Loucy (cell line): ENCODE measurements at regions not wholly inside any gene's neighbourhood (a gene's known extent, or its start where the extent isn't known, plus 50 kb on each side); places are given as distances from the start of the nearest gene placed in this dataset.

Experiments used
- H2AFZ ChIP-seq: fragments of 200-600 bp; sonication (generic); 2 replicates; pipeline ENCODE4 v1.6.0; 2016; ENCODE audit warnings: antibody characterized with exemption, mild to moderate bottlenecking, low read length, moderate library complexity
- H3F3A ChIP-seq: fragments of 200-600 bp; 2 replicates; pipeline ENCODE4 v1.6.0; 2016; ENCODE audit warnings: antibody characterized with exemption, low read depth, mild to moderate bottlenecking
- H3K27me3 ChIP-seq: fragments of 200-600 bp; sonication (generic); 2 replicates; pipeline ENCODE4 v1.6.1; 2014; ENCODE audit warnings: low read length, mild to moderate bottlenecking; ENCODE audit not compliant: insufficient read depth, poor library complexity, severe bottlenecking
- H3K36me3 ChIP-seq: fragments of 200-600 bp; sonication (generic); 2 replicates; pipeline ENCODE4 v1.6.1; 2016; ENCODE audit warnings: low read length; ENCODE audit not compliant: insufficient read depth
- H3K4me1 ChIP-seq: fragments of 200-600 bp; sonication (generic); 2 replicates; pipeline ENCODE4 v1.5.1; 2014; ENCODE audit warnings: low read length, mild to moderate bottlenecking; ENCODE audit not compliant: insufficient read depth, poor library complexity, severe bottlenecking
- H3K4me2 ChIP-seq: fragments of 200-600 bp; sonication (generic); 2 replicates; pipeline ENCODE4 v1.6.0; 2014; ENCODE audit warnings: antibody characterized with exemption, low read length, low read depth, mild to moderate bottlenecking; ENCODE audit not compliant: poor library complexity, severe bottlenecking
- H3K4me3 ChIP-seq: fragments of 200-600 bp; sonication (generic); 2 replicates; pipeline ENCODE4 v1.5.1; 2014; ENCODE audit warnings: low read length, mild to moderate bottlenecking, mixed read lengths; ENCODE audit not compliant: poor library complexity, severe bottlenecking
- H3K79me2 ChIP-seq: fragments of 200-600 bp; sonication (generic); 2 replicates; pipeline ENCODE4 v1.6.1; 2014; ENCODE audit warnings: low read length; ENCODE audit not compliant: insufficient read depth
- H3K9ac ChIP-seq: fragments of 200-600 bp; sonication (generic); 2 replicates; pipeline ENCODE4 v1.6.0; 2014; ENCODE audit warnings: mild to moderate bottlenecking, low read depth, low read length, moderate library complexity; ENCODE audit not compliant: poor library complexity, severe bottlenecking
- H3K9me2 ChIP-seq: fragments of 200-600 bp; sonication (generic); replicated peaks from 2 replicates; pipeline ENCODE4 v1.6.1; 2016; ENCODE audit warnings: low read depth, low read length, mixed read lengths
- H3K9me3 ChIP-seq: fragments of 200-600 bp; sonication (generic); 2 replicates; pipeline ENCODE4 v1.6.1; 2014; ENCODE audit warnings: mild to moderate bottlenecking, antibody characterized with exemption, low read length, low read depth; ENCODE audit not compliant: insufficient read depth
- H4K20me1 ChIP-seq: fragments of 200-600 bp; sonication (generic); 2 replicates; pipeline ENCODE4 v1.6.0; 2014; ENCODE audit warnings: antibody characterized with exemption, low read length, mild to moderate bottlenecking; ENCODE audit not compliant: insufficient read depth, poor library complexity, severe bottlenecking
- CTCF ChIP-seq: fragments of 200-600 bp; sonication (generic); conservative IDR thresholded peaks from 2 replicates; pipeline ENCODE4 v1.5.1; 2014; ENCODE audit warnings: mild to moderate bottlenecking, antibody characterized with exemption, low read length
- EZH2phosphoT487 ChIP-seq: fragments of 200-600 bp; IDR thresholded peaks from 2 replicates; pipeline ENCODE4 v1.6.1; 2018; ENCODE audit warnings: antibody characterized with exemption, mild to moderate bottlenecking, moderate library complexity, borderline replicate concordance

GRCh38 chr12:88733008-88733407 lies 152.7 kb upstream of the KITLG start:
- no peak for TF ChIP-seq EZH2phosphoT487
- TF ChIP-seq CTCF, result no peak

GRCh38 chr12:88729196-88729595 lies 148.9 kb upstream of the KITLG start:
- Histone ChIP-seq H3K27me3 (no peaks in the 10 kb centered on the region), H3K36me3 (no peaks in the 10 kb centered on the region), H3K4me3 (no peak overlapping the region), H3F3A (no peaks in the 10 kb centered on the region), H3K79me2 (no peaks in the 10 kb centered on the region), H2AFZ (no peak overlapping the region), H3K9ac (no peak overlapping the region), H4K20me1 (no peaks in the 10 kb centered on the region), H3K4me1 (no peaks in the 10 kb centered on the region), H3K4me2 (no peak overlapping the region), H3K9me2 (no peaks in the 10 kb centered on the region), H3K9me3 (no peaks in the 10 kb centered on the region)
- TF ChIP-seq EZH2phosphoT487 (no peak), CTCF (no peak)

More at GRCh38 chr12:88733008-88733407, 152.7 kb upstream of the KITLG start:
- Histone ChIP-seq H4K20me1 (no peaks in the 10 kb centered on the region), H3K36me3 (no peaks in the 10 kb centered on the region), H3K27me3 (no peaks in the 10 kb centered on the region), H3K79me2 (no peaks in the 10 kb centered on the region), H3K4me2 (no peak overlapping the region), H3K9me2 (no peaks in the 10 kb centered on the region), H2AFZ (no peak overlapping the region), H3F3A (no peaks in the 10 kb centered on the region), H3K4me1 (no peaks in the 10 kb centered on the region), H3K4me3 (no peak overlapping the region), H3K9ac (no peak overlapping the region), H3K9me3 (no peaks in the 10 kb centered on the region)

GRCh38 chr12:88726806-88727720 lies 146.8 kb upstream of the KITLG start:
- Histone ChIP-seq H3K9ac (no peak overlapping the region), H3K79me2 (no peaks in the 10 kb centered on the region), H2AFZ (no peak overlapping the region), H3K9me3 (no peaks in the 10 kb centered on the region), H3K4me1 (no peaks in the 10 kb centered on the region), H3K27me3 (no peaks in the 10 kb centered on the region), H3K36me3 (no peaks in the 10 kb centered on the region), H3K9me2 (no peaks in the 10 kb centered on the region), H3F3A (no peaks in the 10 kb centered on the region), H3K4me3 (no peak overlapping the region), H3K4me2 (no peak overlapping the region), H4K20me1 (no peaks in the 10 kb centered on the region)
- TF ChIP-seq CTCF (no peak), EZH2phosphoT487 (no peak)
